Left lung (tissue), 4 donors: ENCODE measurements at regions not wholly inside any gene's neighbourhood (a gene's known extent, or its start where the extent isn't known, plus 50 kb on each side); places are given as distances from the start of the nearest gene placed in this dataset.

Experiments used
- ATAC-seq: fragments of 200-7000 bp; cut with Tn5 transposase; one replicate; pipeline ENCODE4 v1.9.1; 2020; ENCODE audit warnings: moderate library complexity
- DNase-seq, 4 donors: peaks; one replicate each; pipeline ENCODE4 v3.0.0-alpha.2; 2013 to 2020
- H3K27ac ChIP-seq, 2 donors: fragments of 200-600 bp; sonication (generic) in 1 of 2; one replicate each; pipeline versions ENCODE4 v1.5.0 to v1.8.0; 2020 to 2021
- H3K27me3 ChIP-seq, 2 donors: fragments of 200-600 bp; sonication (generic) in 1 of 2; one replicate each; pipeline versions ENCODE4 v1.5.0 to v1.8.0; 2020 to 2021
- H3K36me3 ChIP-seq, 2 donors: fragments of 200-600 bp; sonication (generic) in 1 of 2; one replicate each; pipeline versions ENCODE4 v1.5.0 to v1.8.0; 2020 to 2021
- H3K4me1 ChIP-seq, 2 donors: fragments of 200-600 bp; one replicate each; pipeline ENCODE4 v1.8.0; 2021
- H3K4me3 ChIP-seq, 2 donors: fragments of 200-600 bp; sonication (generic) in 1 of 2; one replicate each; pipeline versions ENCODE4 v1.5.0 to v1.8.0; 2020 to 2021; ENCODE audit warnings: mild to moderate bottlenecking in 1 of 2
- H3K9me3 ChIP-seq, 2 donors: fragments of 200-600 bp; sonication (generic) in 1 of 2; one replicate each; pipeline versions ENCODE4 v1.5.0 to v1.8.0; 2020 to 2021
- intact Hi-C, 2 donors: fragments of 100-400 bp; cut with DNase I; formaldehyde crosslinking; loops; one replicate each; pipeline versions ENCODE4 v1.11.2 to v1.14.2; 2022
- TF ChIP-seq, protein P1 (sequence below), 2 donors: fragments of 200-600 bp; sonication (generic) in 1 of 2; IDR thresholded peaks; one replicate each; pipeline versions ENCODE4 v1.5.0 to v1.8.0; 2021; ENCODE audit warnings: antibody characterized with exemption in 2 of 2
- donor health status: DM: no; HTN: yes; CAD: no.
- donor health status: DM: no; HTN: no; CAD: no.

DNA sequence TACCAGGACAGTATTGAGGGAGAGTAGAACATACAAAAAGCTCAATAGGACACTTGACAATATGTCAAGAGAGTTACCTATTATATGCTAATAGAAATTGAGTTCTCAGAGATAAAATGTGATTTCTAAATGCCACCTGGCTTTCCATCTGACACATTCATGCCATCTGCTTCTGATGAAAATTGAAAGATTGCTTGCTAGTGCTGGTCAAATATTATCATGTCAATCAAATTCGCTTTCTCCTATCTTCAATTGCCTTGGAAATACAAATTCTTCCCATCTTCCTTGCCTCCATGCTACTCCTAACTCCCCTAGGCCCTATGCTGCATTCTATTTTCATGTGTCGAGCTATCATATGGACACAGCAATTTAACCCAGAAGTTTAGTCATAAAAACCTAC, 1076.9 kb downstream of the ARAP2 start:
- intact Hi-C loops: no loop called here
- TF ChIP-seq, protein P1, sequence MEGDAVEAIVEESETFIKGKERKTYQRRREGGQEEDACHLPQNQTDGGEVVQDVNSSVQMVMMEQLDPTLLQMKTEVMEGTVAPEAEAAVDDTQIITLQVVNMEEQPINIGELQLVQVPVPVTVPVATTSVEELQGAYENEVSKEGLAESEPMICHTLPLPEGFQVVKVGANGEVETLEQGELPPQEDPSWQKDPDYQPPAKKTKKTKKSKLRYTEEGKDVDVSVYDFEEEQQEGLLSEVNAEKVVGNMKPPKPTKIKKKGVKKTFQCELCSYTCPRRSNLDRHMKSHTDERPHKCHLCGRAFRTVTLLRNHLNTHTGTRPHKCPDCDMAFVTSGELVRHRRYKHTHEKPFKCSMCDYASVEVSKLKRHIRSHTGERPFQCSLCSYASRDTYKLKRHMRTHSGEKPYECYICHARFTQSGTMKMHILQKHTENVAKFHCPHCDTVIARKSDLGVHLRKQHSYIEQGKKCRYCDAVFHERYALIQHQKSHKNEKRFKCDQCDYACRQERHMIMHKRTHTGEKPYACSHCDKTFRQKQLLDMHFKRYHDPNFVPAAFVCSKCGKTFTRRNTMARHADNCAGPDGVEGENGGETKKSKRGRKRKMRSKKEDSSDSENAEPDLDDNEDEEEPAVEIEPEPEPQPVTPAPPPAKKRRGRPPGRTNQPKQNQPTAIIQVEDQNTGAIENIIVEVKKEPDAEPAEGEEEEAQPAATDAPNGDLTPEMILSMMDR (IDR thresholded peaks at IDR 0.05): no peak
- no peak overlapping the region for H3K4me3 ChIP-seq
- no peak for ATAC-seq
- H3K9me3 ChIP-seq: no peaks in the 10 kb centered on the region
- no peaks in the 10 kb centered on the region for H3K36me3 ChIP-seq
- no peak overlapping the region for H3K27ac ChIP-seq
- no peaks in the 10 kb centered on the region for H3K4me1 ChIP-seq
- no peaks in the 10 kb centered on the region for H3K27me3 ChIP-seq
- DNase-seq: no peak

DNA sequence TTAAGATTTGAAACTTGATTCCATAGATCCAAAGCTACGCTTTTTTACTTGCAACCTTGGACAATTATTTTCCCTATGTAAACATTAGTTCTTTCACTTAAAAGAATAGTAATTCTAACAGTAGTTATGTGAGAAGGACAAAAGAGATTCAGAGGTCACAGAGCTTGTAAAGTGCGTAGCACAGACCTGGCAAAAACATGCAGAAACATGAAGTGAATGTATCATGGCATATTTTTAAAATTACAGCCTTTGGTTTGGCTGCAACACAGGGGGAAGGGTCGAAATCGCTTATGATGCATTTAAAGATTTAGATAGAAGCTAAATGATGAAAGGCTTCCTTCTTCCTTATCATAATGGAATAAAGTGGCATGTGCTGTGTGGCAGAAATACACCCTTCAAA, 1068.8 kb downstream of the ARAP2 start:
- Histone ChIP-seq H3K36me3 (no peaks in the 10 kb centered on the region), H3K27ac (no peak overlapping the region), H3K4me1 (no peaks in the 10 kb centered on the region), H3K27me3 (no peaks in the 10 kb centered on the region), H3K4me3 (no peak overlapping the region), H3K9me3 (no peaks in the 10 kb centered on the region)
- DNase-seq (no peak), ATAC-seq (no peak)
- intact Hi-C loops: no loop called here
- TF ChIP-seq, protein P1 (IDR thresholded peaks at IDR 0.05): no peak

GRCh38 chr4:35175894-35176293, 1068.4 kb downstream of the ARAP2 start:
- TF ChIP-seq, protein P1 (IDR thresholded peaks at IDR 0.05): no peak
- Histone ChIP-seq H3K36me3 (no peaks in the 10 kb centered on the region), H3K9me3 (no peaks in the 10 kb centered on the region), H3K27me3 (no peaks in the 10 kb centered on the region), H3K27ac (no peak overlapping the region), H3K4me3 (no peak overlapping the region), H3K4me1 (no peaks in the 10 kb centered on the region)
- DNase-seq: no peak
- intact Hi-C loops: no loop called here
- ATAC-seq: no peak

DNA sequence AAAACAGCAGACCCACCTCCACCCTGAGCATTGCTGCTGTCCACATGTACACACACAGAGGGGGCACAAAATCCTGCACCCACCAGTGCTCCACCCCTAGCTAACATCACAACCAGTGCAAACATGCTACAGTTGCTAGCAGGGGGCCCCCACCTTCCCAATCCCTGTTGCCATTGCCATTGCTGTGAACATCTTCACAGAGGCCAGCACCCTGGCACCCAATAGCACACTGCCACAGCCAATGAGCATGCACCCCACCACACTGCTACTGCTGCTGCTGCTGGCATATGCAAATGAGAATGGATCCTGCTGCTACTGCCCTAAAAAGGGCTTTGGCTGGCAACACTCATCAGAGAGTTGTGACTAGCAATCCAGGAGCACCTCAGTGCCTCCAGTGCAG, 1061.9 kb downstream of the ARAP2 start:
- Histone ChIP-seq H3K9me3 (no peaks in the 10 kb centered on the region), H3K27me3 (no peaks in the 10 kb centered on the region), H3K27ac (no peak overlapping the region), H3K4me1 (no peaks in the 10 kb centered on the region), H3K36me3 (no peaks in the 10 kb centered on the region), H3K4me3 (no peak overlapping the region)
- ATAC-seq (no peak), DNase-seq (peak in 1 of 4 donors; percentile 20)
- TF ChIP-seq, protein P1 (IDR thresholded peaks at IDR 0.05): no peak
- intact Hi-C loops: no loop called here

- intact Hi-C loops: no loop called here
- no peaks in the 10 kb centered on the region for H3K4me1 ChIP-seq
- H3K36me3 ChIP-seq: no peaks in the 10 kb centered on the region
- TF ChIP-seq, protein P1 (IDR thresholded peaks at IDR 0.05): no peak
- DNase-seq (no peak), ATAC-seq (no peak)
- no peak overlapping the region for H3K27ac ChIP-seq
- H3K4me3 ChIP-seq: no peak overlapping the region
- no peaks in the 10 kb centered on the region for H3K27me3 ChIP-seq
- no peaks in the 10 kb centered on the region for H3K9me3 ChIP-seq
Observed at GRCh38 chr4:35189988-35190613, 1054.2 kb downstream of the ARAP2 start.
